Fibroblast of the aortic adventitia (primary cell): ENCODE measurements at regions not wholly inside any gene's neighbourhood (a gene's known extent, or its start where the extent isn't known, plus 50 kb on each side); places are given as distances from the start of the nearest gene placed in this dataset.

Experiments
- DNase-seq: peaks from one replicate; pipeline ENCODE4 v3.0.0-alpha.2; 2010; ENCODE audit warnings: low read depth
- H3K4me3 ChIP-seq: 2 replicates; pipeline ENCODE4 v1.5.1; 2011; ENCODE audit warnings: low read depth, mild to moderate bottlenecking, control low read depth, low read length, moderate library complexity
- TF ChIP-seq, protein P1 (sequence below): IDR thresholded peaks from 2 replicates; pipeline ENCODE4 v1.5.1; 2011; ENCODE audit warnings: mild to moderate bottlenecking, low read length, control low read depth, inconsistent platforms; ENCODE audit not compliant: insufficient read depth

GRCh38 chr2:611519-611918 is 65.7 kb downstream of the TMEM18 start:
- H3K4me3 ChIP-seq, result no peak overlapping the region
- no peak for DNase-seq
- TF ChIP-seq, protein P1, sequence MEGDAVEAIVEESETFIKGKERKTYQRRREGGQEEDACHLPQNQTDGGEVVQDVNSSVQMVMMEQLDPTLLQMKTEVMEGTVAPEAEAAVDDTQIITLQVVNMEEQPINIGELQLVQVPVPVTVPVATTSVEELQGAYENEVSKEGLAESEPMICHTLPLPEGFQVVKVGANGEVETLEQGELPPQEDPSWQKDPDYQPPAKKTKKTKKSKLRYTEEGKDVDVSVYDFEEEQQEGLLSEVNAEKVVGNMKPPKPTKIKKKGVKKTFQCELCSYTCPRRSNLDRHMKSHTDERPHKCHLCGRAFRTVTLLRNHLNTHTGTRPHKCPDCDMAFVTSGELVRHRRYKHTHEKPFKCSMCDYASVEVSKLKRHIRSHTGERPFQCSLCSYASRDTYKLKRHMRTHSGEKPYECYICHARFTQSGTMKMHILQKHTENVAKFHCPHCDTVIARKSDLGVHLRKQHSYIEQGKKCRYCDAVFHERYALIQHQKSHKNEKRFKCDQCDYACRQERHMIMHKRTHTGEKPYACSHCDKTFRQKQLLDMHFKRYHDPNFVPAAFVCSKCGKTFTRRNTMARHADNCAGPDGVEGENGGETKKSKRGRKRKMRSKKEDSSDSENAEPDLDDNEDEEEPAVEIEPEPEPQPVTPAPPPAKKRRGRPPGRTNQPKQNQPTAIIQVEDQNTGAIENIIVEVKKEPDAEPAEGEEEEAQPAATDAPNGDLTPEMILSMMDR, result no peak

- TF ChIP-seq, protein P1, result no peak
- H3K4me3 ChIP-seq, result no peak overlapping the region
- DNase-seq, result no peak
These were observed 66.7 kb downstream of the TMEM18 start for GRCh38 chr2:610491-610890.

- no peak for DNase-seq
- H3K4me3 ChIP-seq, result no peak overlapping the region
- TF ChIP-seq, protein P1, result no peak
These were observed 67.3 kb downstream of the TMEM18 start for GRCh38 chr2:609881-610280.

DNA sequence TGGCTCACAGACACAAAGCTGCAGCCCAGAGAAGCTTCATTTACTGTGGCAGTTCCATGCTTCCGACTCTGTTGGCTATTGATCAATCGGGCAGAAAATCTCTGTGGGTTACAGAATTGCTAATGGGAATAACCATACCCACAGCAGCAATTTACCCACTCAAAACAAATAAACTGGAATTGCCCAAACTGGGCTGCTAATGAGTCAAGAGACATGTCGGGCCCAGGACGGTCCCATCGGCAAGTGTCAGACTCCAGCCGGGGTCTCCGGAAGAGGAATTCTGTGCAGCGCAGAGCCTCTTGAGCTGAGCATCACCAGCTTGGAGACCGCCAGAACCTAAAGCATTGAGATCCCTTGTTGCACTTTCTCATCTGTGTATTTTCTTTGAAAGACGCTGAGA is 67.8 kb downstream of the TMEM18 start:
- H3K4me3 ChIP-seq, result no peak overlapping the region
- TF ChIP-seq, protein P1, result no peak
- no peak for DNase-seq

- DNase-seq, result no peak
- TF ChIP-seq, protein P1, result no peak
- H3K4me3 ChIP-seq, result no peak overlapping the region
These were observed 68.5 kb downstream of the TMEM18 start for GRCh38 chr2:608711-609110.

- DNase-seq, result no peak
- TF ChIP-seq, protein P1, result no peak
- no peak overlapping the region for H3K4me3 ChIP-seq
These were observed 68.9 kb downstream of the TMEM18 start for GRCh38 chr2:608297-608696.

- H3K4me3 ChIP-seq, result no peak overlapping the region
- no peak for DNase-seq
- TF ChIP-seq, protein P1, result no peak
These were observed 69.5 kb downstream of the TMEM18 start for GRCh38 chr2:607709-608108.
